ENCODE measurements at regions not wholly inside any gene's neighbourhood (a gene's known extent, or its start where the extent isn't known, plus 50 kb on each side); places are given as distances from the start of the nearest gene placed in this dataset.

DNA sequence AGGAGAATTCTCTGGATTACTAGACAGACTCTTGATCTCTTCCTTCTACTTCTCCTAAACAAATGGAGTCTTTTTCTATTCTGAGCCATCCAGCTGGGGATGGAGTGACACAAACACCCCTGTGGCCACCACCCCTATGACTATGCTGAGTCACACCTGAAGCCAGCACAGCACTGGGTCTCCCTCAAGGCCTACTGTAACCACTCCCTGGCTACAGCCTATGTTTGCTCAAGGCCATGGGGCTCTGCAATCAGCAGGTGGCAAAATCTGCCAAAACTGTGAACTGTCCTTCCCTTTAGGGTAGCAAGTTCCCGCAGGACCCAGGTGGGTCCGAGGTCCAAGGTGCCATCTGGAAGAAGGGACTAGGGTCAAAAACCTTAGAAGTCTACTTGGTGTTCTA is 132.3 kb downstream of the TINAG start:
- no peak for DNase-seq
- H3K27ac ChIP-seq (ENCODE audit: insufficient read depth, low read length, poor library complexity, severe bottlenecking): no peak overlapping the region

DNA sequence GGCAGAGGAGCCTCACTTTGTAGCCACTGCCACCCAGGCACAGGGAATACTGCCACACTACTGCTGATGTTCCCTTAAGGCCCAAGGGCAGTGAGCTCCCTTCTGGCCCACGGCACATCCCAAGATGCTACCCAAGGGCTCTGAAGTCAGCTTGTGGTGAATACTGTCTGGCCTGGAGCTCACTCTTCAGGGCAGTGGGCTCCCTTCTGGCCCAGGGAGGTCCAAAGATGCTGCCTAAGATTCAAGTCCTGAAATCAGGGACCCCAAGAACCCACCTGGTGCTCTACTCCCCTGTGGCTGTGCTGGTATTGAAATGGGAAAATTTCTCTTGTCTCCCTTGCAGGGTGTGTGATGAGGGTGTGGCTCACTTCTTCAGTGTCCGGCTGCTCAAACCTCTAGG is 132.8 kb downstream of the TINAG start:
- no peak for DNase-seq
- no peaks in the 10 kb centered on the region for H3K36me3 ChIP-seq (ENCODE audit: control insufficient read depth, insufficient read depth, low read length)
- H3K4me1 ChIP-seq (ENCODE audit: control insufficient read depth, insufficient read depth, low read length, poor library complexity, severe bottlenecking): no peaks in the 10 kb centered on the region
- H3K9me3 ChIP-seq (ENCODE audit: control insufficient read depth, low read length): no peaks in the 10 kb centered on the region
- no peaks in the 10 kb centered on the region for H3K27me3 ChIP-seq (replicated peaks; ENCODE audit: control insufficient read depth, insufficient read depth, low read length, poor library complexity, severe bottlenecking)
- no peak overlapping the region for H3K27ac ChIP-seq (ENCODE audit: insufficient read depth, low read length, poor library complexity, severe bottlenecking)
- H3K4me3 ChIP-seq (ENCODE audit: insufficient read depth, low read depth, low read length, poor library complexity, severe bottlenecking): no peak overlapping the region

More for the DNA sequence above, 132.3 kb downstream of the TINAG start:
- no peaks in the 10 kb centered on the region for H3K27me3 ChIP-seq (replicated peaks; ENCODE audit: control insufficient read depth, insufficient read depth, low read length, poor library complexity, severe bottlenecking)
- no peaks in the 10 kb centered on the region for H3K36me3 ChIP-seq (ENCODE audit: control insufficient read depth, insufficient read depth, low read length)
- no peaks in the 10 kb centered on the region for H3K9me3 ChIP-seq (ENCODE audit: control insufficient read depth, low read length)
- H3K4me1 ChIP-seq (ENCODE audit: control insufficient read depth, insufficient read depth, low read length, poor library complexity, severe bottlenecking): no peaks in the 10 kb centered on the region
- H3K4me3 ChIP-seq (ENCODE audit: insufficient read depth, low read depth, low read length, poor library complexity, severe bottlenecking): no peak overlapping the region

DNA sequence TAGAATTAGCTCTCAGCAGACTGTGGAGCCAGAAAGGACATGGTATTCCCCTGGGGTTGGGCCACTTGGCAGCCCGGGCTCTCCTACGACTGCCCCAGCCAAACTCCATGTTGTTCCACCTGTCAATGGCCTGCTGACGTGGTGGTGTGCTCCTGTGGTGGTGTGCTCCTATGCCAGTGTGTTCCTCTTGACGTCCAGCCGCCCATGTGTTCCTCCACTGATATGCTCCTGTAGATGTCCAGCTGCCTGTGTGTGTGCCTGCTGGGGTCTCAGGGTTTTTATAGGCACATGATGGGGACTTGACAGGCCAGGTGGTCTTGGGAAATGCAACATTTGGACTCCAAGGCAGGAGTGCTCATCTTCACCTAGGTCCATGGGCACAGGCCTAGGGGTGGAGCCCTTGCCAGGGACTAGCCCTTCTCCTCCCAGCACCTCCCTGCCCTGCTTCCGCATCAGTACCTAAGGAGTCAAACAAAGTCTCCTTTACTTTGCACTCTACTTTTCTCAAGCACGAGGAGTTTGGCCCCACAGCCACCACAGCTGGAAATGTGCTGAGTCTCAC is 133.5 kb downstream of the TINAG start:
- H3K36me3 ChIP-seq (ENCODE audit: control insufficient read depth, insufficient read depth, low read length): no peaks in the 10 kb centered on the region
- no peaks in the 10 kb centered on the region for H3K9me3 ChIP-seq (ENCODE audit: control insufficient read depth, low read length)
- DNase-seq: no peak
- H3K27ac ChIP-seq (ENCODE audit: insufficient read depth, low read length, poor library complexity, severe bottlenecking): no peak overlapping the region
- H3K27me3 ChIP-seq (replicated peaks; ENCODE audit: control insufficient read depth, insufficient read depth, low read length, poor library complexity, severe bottlenecking): no peaks in the 10 kb centered on the region
- no peaks in the 10 kb centered on the region for H3K4me1 ChIP-seq (ENCODE audit: control insufficient read depth, insufficient read depth, low read length, poor library complexity, severe bottlenecking)
- no peak overlapping the region for H3K4me3 ChIP-seq (ENCODE audit: insufficient read depth, low read depth, low read length, poor library complexity, severe bottlenecking)

- Histone ChIP-seq H3K4me3 (ENCODE audit: insufficient read depth, low read depth, low read length, poor library complexity, severe bottlenecking) (no peak overlapping the region), H3K27me3 (replicated peaks; ENCODE audit: control insufficient read depth, insufficient read depth, low read length, poor library complexity, severe bottlenecking) (no peaks in the 10 kb centered on the region)
- no peak for DNase-seq
Observed at GRCh38 chr6:54445207-54445606, 137.0 kb downstream of the TINAG start.

GRCh38 chr6:54448617-54449016 is 140.4 kb downstream of the TINAG start:
- DNase-seq: no peak
- no peaks in the 10 kb centered on the region for H3K27me3 ChIP-seq (replicated peaks; ENCODE audit: control insufficient read depth, insufficient read depth, low read length, poor library complexity, severe bottlenecking)
- no peaks in the 10 kb centered on the region for H3K36me3 ChIP-seq (ENCODE audit: control insufficient read depth, insufficient read depth, low read length)
- H3K4me1 ChIP-seq (ENCODE audit: control insufficient read depth, insufficient read depth, low read length, poor library complexity, severe bottlenecking): no peaks in the 10 kb centered on the region
- no peak overlapping the region for H3K27ac ChIP-seq (ENCODE audit: insufficient read depth, low read length, poor library complexity, severe bottlenecking)
- H3K4me3 ChIP-seq (ENCODE audit: insufficient read depth, low read depth, low read length, poor library complexity, severe bottlenecking): no peak overlapping the region
- H3K9me3 ChIP-seq (ENCODE audit: control insufficient read depth, low read length): no peaks in the 10 kb centered on the region

More at GRCh38 chr6:54445207-54445606, 137.0 kb downstream of the TINAG start:
- no peak overlapping the region for H3K27ac ChIP-seq (ENCODE audit: insufficient read depth, low read length, poor library complexity, severe bottlenecking)
- H3K4me1 ChIP-seq (ENCODE audit: control insufficient read depth, insufficient read depth, low read length, poor library complexity, severe bottlenecking): no peaks in the 10 kb centered on the region
- no peaks in the 10 kb centered on the region for H3K9me3 ChIP-seq (ENCODE audit: control insufficient read depth, low read length)
- H3K36me3 ChIP-seq (ENCODE audit: control insufficient read depth, insufficient read depth, low read length): no peaks in the 10 kb centered on the region

DNA sequence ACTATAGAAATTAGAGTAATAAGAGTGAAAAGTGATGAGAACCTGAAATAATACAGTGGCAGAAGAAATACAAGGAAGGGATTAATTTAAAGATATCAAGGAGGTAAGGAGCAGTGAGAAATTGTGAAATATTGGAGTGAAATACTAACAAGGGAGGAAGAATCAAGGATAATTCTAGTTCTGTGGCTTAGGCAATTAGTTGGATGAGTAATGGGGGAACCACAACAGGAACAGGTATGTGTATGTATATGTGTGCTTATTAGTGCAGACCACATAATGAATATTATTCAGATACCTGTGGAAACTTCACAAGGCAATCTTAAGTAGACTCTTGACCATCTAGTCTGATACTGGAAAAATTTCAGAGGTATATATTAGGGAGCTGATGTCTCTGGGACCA is 143.3 kb downstream of the TINAG start:
- no peaks in the 10 kb centered on the region for H3K9me3 ChIP-seq (ENCODE audit: control insufficient read depth, low read length)
- no peak overlapping the region for H3K4me3 ChIP-seq (ENCODE audit: insufficient read depth, low read depth, low read length, poor library complexity, severe bottlenecking)
- H3K27ac ChIP-seq (ENCODE audit: insufficient read depth, low read length, poor library complexity, severe bottlenecking): no peak overlapping the region
- H3K4me1 ChIP-seq (ENCODE audit: control insufficient read depth, insufficient read depth, low read length, poor library complexity, severe bottlenecking): no peaks in the 10 kb centered on the region
- DNase-seq: no peak
- no peaks in the 10 kb centered on the region for H3K27me3 ChIP-seq (replicated peaks; ENCODE audit: control insufficient read depth, insufficient read depth, low read length, poor library complexity, severe bottlenecking)
- H3K36me3 ChIP-seq (ENCODE audit: control insufficient read depth, insufficient read depth, low read length): no peaks in the 10 kb centered on the region

- Histone ChIP-seq H3K9me3 (ENCODE audit: control insufficient read depth, low read length) (no peaks in the 10 kb centered on the region), H3K4me3 (ENCODE audit: insufficient read depth, low read depth, low read length, poor library complexity, severe bottlenecking) (no peak overlapping the region), H3K27ac (ENCODE audit: insufficient read depth, low read length, poor library complexity, severe bottlenecking) (no peak overlapping the region), H3K36me3 (ENCODE audit: control insufficient read depth, insufficient read depth, low read length) (no peaks in the 10 kb centered on the region), H3K27me3 (replicated peaks; ENCODE audit: control insufficient read depth, insufficient read depth, low read length, poor library complexity, severe bottlenecking) (no peaks in the 10 kb centered on the region), H3K4me1 (ENCODE audit: control insufficient read depth, insufficient read depth, low read length, poor library complexity, severe bottlenecking) (no peaks in the 10 kb centered on the region)
- DNase-seq: no peak
Observed at GRCh38 chr6:54463354-54464024, 155.2 kb downstream of the TINAG start.

DNA sequence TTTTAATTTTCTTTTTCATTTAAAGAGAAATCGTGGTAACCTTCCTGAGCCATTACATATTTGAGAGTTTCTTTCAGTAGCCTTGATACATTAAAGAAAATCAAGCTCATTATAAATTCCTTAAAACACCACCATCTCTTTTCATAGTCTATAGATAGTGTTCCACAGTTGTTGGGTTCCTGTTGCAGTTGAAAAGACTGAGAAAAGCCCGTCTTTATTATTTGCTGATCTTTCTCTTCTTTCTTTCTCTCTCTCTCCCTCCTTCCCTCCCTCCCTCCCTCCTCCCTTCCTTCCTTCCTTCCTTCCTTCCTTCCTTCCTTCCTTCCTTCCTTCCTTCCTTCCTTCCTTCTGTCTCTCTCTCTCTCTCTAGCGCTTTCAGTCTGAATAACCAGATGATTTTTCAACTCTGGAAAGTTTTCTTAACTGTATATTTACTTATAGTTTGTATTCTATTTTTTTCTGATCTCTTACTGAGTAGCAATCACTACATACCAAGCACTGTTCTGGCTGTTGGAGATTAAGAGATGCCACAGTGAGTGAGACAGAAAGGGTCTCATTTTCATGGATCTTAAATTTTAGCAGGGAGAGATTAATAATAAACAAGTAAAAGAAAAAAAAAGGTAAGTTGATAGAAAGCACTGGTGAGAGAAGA is 157.5 kb downstream of the TINAG start:
- Histone ChIP-seq H3K4me1 (ENCODE audit: control insufficient read depth, insufficient read depth, low read length, poor library complexity, severe bottlenecking) (no peaks in the 10 kb centered on the region), H3K36me3 (ENCODE audit: control insufficient read depth, insufficient read depth, low read length) (no peaks in the 10 kb centered on the region), H3K27me3 (replicated peaks; ENCODE audit: control insufficient read depth, insufficient read depth, low read length, poor library complexity, severe bottlenecking) (no peaks in the 10 kb centered on the region), H3K9me3 (ENCODE audit: control insufficient read depth, low read length) (no peaks in the 10 kb centered on the region), H3K27ac (ENCODE audit: insufficient read depth, low read length, poor library complexity, severe bottlenecking) (no peak overlapping the region), H3K4me3 (ENCODE audit: insufficient read depth, low read depth, low read length, poor library complexity, severe bottlenecking) (no peak overlapping the region)
- DNase-seq: no peak

- Histone ChIP-seq H3K9me3 (ENCODE audit: control insufficient read depth, low read length) (no peaks in the 10 kb centered on the region), H3K36me3 (ENCODE audit: control insufficient read depth, insufficient read depth, low read length) (no peaks in the 10 kb centered on the region), H3K4me1 (ENCODE audit: control insufficient read depth, insufficient read depth, low read length, poor library complexity, severe bottlenecking) (no peaks in the 10 kb centered on the region), H3K27ac (ENCODE audit: insufficient read depth, low read length, poor library complexity, severe bottlenecking) (no peak overlapping the region), H3K27me3 (replicated peaks; ENCODE audit: control insufficient read depth, insufficient read depth, low read length, poor library complexity, severe bottlenecking) (no peaks in the 10 kb centered on the region), H3K4me3 (ENCODE audit: insufficient read depth, low read depth, low read length, poor library complexity, severe bottlenecking) (no peak overlapping the region)
- DNase-seq: no peak
Observed at GRCh38 chr6:54467384-54467783, 159.1 kb downstream of the TINAG start.

GRCh38 chr6:54473328-54473727 is 165.1 kb downstream of the TINAG start:
- Histone ChIP-seq H3K4me1 (ENCODE audit: control insufficient read depth, insufficient read depth, low read length, poor library complexity, severe bottlenecking) (no peaks in the 10 kb centered on the region), H3K4me3 (ENCODE audit: insufficient read depth, low read depth, low read length, poor library complexity, severe bottlenecking) (no peak overlapping the region), H3K36me3 (ENCODE audit: control insufficient read depth, insufficient read depth, low read length) (no peaks in the 10 kb centered on the region), H3K27ac (ENCODE audit: insufficient read depth, low read length, poor library complexity, severe bottlenecking) (no peak overlapping the region), H3K9me3 (ENCODE audit: control insufficient read depth, low read length) (no peaks in the 10 kb centered on the region), H3K27me3 (replicated peaks; ENCODE audit: control insufficient read depth, insufficient read depth, low read length, poor library complexity, severe bottlenecking) (no peaks in the 10 kb centered on the region)
- no peak for DNase-seq
